IMR-90 (cell line): ENCODE measurements at regions not wholly inside any gene's neighbourhood (a gene's known extent, or its start where the extent isn't known, plus 50 kb on each side); places are given as distances from the start of the nearest gene placed in this dataset.
A peak's percentile ranks its signal among the peaks of the same experiment; 100 is the strongest.

Experiments used
- ATAC-seq: fragments of 200-7000 bp; cut with Tn5 transposase; 2 replicates; pipeline ENCODE4 v1.9.1; 2020; ENCODE audit warnings: low read depth, mild to moderate bottlenecking, moderate library complexity
- BruUV-seq: library from RNA; stranded (reverse); fragments of 400-500 nt; replicated peaks from 2 replicates; lab custom pipeline; 2021; lab: Mats Ljungman, UMichigan
- CTCF ChIA-PET: fragments of 300-600 bp; formaldehyde crosslinking; extraction: SDS; loops from one replicate; lab custom pipeline; 2021; ENCODE audit warnings: antibody characterized with exemption; lab: Yijun Ruan, JAX
- POLR2A ChIA-PET: fragments of 300-600 bp; sonication (Branson Sonifier 250); formaldehyde crosslinking; loops from one replicate; lab custom pipeline; 2022; ENCODE audit warnings: antibody characterized with exemption; ENCODE audit not compliant: unreplicated experiment; lab: Charles Lee
- DNase-seq: peaks from one replicate; pipeline ENCODE4 v3.0.0; 2013
- H2AFZ ChIP-seq: replicated peaks from 2 replicates; pipeline ENCODE3; 2013; ENCODE audit warnings: low read length, mild to moderate bottlenecking; ENCODE audit not compliant: poor library complexity
- H2AK5ac ChIP-seq: 2 replicates; pipeline ENCODE4 v1.6.1; 2013; ENCODE audit warnings: low read depth, low read length, inconsistent platforms
- H2AK9ac ChIP-seq: replicated peaks from 2 replicates; pipeline ENCODE3; 2013; ENCODE audit warnings: mild to moderate bottlenecking, low read depth, low read length, moderate library complexity; ENCODE audit not compliant: poor library complexity
- H2BK120ac ChIP-seq: 2 replicates; pipeline ENCODE4 v1.6.1; 2013; ENCODE audit warnings: low read depth, low read length, inconsistent platforms
- H2BK15ac ChIP-seq: 3 replicates; pipeline ENCODE4 v1.6.1; 2013; ENCODE audit warnings: low read depth, low read length, inconsistent platforms
- H2BK20ac ChIP-seq: 2 replicates; pipeline ENCODE4 v1.6.1; 2013; ENCODE audit warnings: low read depth, mild to moderate bottlenecking, inconsistent platforms, low read length, moderate library complexity
- H2BK5ac ChIP-seq: 2 replicates; pipeline ENCODE4 v1.6.1; 2013; ENCODE audit warnings: mild to moderate bottlenecking, low read depth, low read length, inconsistent platforms; ENCODE audit not compliant: poor library complexity, severe bottlenecking
- H3K14ac ChIP-seq: replicated peaks from 2 replicates; pipeline ENCODE4 v1.6.1; 2013; ENCODE audit warnings: low read depth, low read length, inconsistent platforms
- H3K18ac ChIP-seq: 2 replicates; pipeline ENCODE4 v1.6.1; 2013; ENCODE audit warnings: low read depth, low read length, control low read depth
- H3K23ac ChIP-seq: 2 replicates; pipeline ENCODE4 v1.6.1; 2013; ENCODE audit warnings: low read depth, low read length, inconsistent platforms
- H3K27ac ChIP-seq: 2 replicates; pipeline ENCODE4 v1.5.1; 2013; ENCODE audit warnings: mild to moderate bottlenecking, control low read depth, low read length; ENCODE audit not compliant: insufficient read depth
- H3K27me3 ChIP-seq: 2 replicates; pipeline ENCODE4 v1.6.1; 2013; ENCODE audit warnings: low read length; ENCODE audit not compliant: control insufficient read depth, insufficient read depth
- H3K36me3 ChIP-seq: 2 replicates; pipeline ENCODE4 v1.6.1; 2013; ENCODE audit warnings: low read length, mixed read lengths; ENCODE audit not compliant: control insufficient read depth, insufficient read depth
- H3K4ac ChIP-seq: 2 replicates; pipeline ENCODE4 v1.6.1; 2013; ENCODE audit warnings: low read depth, low read length, inconsistent platforms
- H3K4me1 ChIP-seq: 2 replicates; pipeline ENCODE4 v1.6.1; 2013; ENCODE audit warnings: low read length, mixed read lengths; ENCODE audit not compliant: control insufficient read depth, insufficient read depth
- H3K4me2 ChIP-seq: 2 replicates; pipeline ENCODE4 v1.6.1; 2013; ENCODE audit warnings: low read depth, mild to moderate bottlenecking, control low read depth, low read length, moderate library complexity
- H3K4me3 ChIP-seq: 2 replicates; pipeline ENCODE4 v1.5.1; 2013; ENCODE audit warnings: low read depth, mild to moderate bottlenecking, control low read depth, low read length, moderate library complexity; ENCODE audit not compliant: insufficient read depth
- H3K56ac ChIP-seq: 2 replicates; pipeline ENCODE4 v1.6.1; 2013; ENCODE audit warnings: low read length, inconsistent platforms; ENCODE audit not compliant: insufficient read depth; ENCODE audit errors: extremely low read depth
- H3K79me1 ChIP-seq, 2 experiments: 2 replicates each; pipeline ENCODE4 v1.6.1; 2013; ENCODE audit warnings: low read length in 2 of 2, inconsistent platforms in 1 of 2, low read depth in 1 of 2
- H3K9ac ChIP-seq: 2 replicates; pipeline ENCODE4 v1.6.1; 2013; ENCODE audit warnings: low read depth, low read length, control low read depth
- H3K9me1 ChIP-seq: 2 replicates; pipeline ENCODE4 v1.6.1; 2013; ENCODE audit warnings: low read length, inconsistent platforms; ENCODE audit not compliant: insufficient read depth
- H3K9me3 ChIP-seq: 2 replicates; pipeline ENCODE4 v1.6.1; 2013; ENCODE audit warnings: low read length; ENCODE audit not compliant: control insufficient read depth, insufficient read depth
- H4K20me1 ChIP-seq: 2 replicates; pipeline ENCODE4 v1.6.1; 2013; ENCODE audit warnings: low read length, inconsistent platforms; ENCODE audit not compliant: insufficient read depth
- H4K5ac ChIP-seq: 2 replicates; pipeline ENCODE4 v1.6.1; 2013; ENCODE audit warnings: mild to moderate bottlenecking, low read depth, low read length, control low read depth
- H4K8ac ChIP-seq, 2 experiments: 2 replicates each; pipeline ENCODE4 v1.6.1; 2013; ENCODE audit warnings: low read depth in 2 of 2, low read length in 2 of 2, control low read depth in 1 of 2, inconsistent platforms in 1 of 2
- H4K91ac ChIP-seq: 2 replicates; pipeline ENCODE4 v1.6.1; 2013; ENCODE audit warnings: low read depth, low read length, inconsistent platforms; ENCODE audit not compliant: insufficient read depth
- BHLHE40 ChIP-seq: fragments of 150-350 bp; IDR thresholded peaks from 2 replicates; pipeline ENCODE4 v1.6.1; 2016; ENCODE audit warnings: mild to moderate bottlenecking, low read depth, low read length
- CEBPB ChIP-seq: IDR thresholded peaks from 2 replicates; pipeline ENCODE4 v1.6.1; 2012; ENCODE audit warnings: low read depth, low read length, improper control_type of control experiment
- CHD1 ChIP-seq: IDR thresholded peaks from 2 replicates; pipeline ENCODE4 v1.6.1; 2012; ENCODE audit warnings: low read depth, low read length, improper control_type of control experiment
- CTCF ChIP-seq: conservative IDR thresholded peaks from 2 replicates; pipeline ENCODE4 v1.5.1; 2012; ENCODE audit warnings: mild to moderate bottlenecking, low read depth, low read length, improper control_type of control experiment
- ELK1 ChIP-seq: fragments of 150-350 bp; IDR thresholded peaks from 2 replicates; pipeline ENCODE4 v1.6.1; 2016; ENCODE audit warnings: low read depth, mild to moderate bottlenecking, low read length, moderate library complexity, borderline replicate concordance
- FOS ChIP-seq: fragments of 150-350 bp; IDR thresholded peaks from 2 replicates; pipeline ENCODE4 v1.6.1; 2016; ENCODE audit warnings: low read depth, low read length
- MAFK ChIP-seq: IDR thresholded peaks from 2 replicates; pipeline ENCODE4 v1.6.1; 2012; ENCODE audit warnings: low read depth, low read length, improper control_type of control experiment
- MXI1 ChIP-seq: IDR thresholded peaks from 2 replicates; pipeline ENCODE4 v1.6.1; 2012; ENCODE audit warnings: low read depth, mild to moderate bottlenecking, low read length, moderate library complexity, borderline replicate concordance
- NFE2L2 ChIP-seq: fragments of 150-350 bp; IDR thresholded peaks from 2 replicates; pipeline ENCODE4 v1.6.1; 2016; ENCODE audit warnings: low read depth, mild to moderate bottlenecking, low read length
- POLR2A ChIP-seq: IDR thresholded peaks from 2 replicates; pipeline ENCODE4 v1.6.1; 2012; ENCODE audit warnings: mild to moderate bottlenecking, low read depth, low read length
- RAD21 ChIP-seq: IDR thresholded peaks from 2 replicates; pipeline ENCODE4 v1.6.1; 2012; ENCODE audit warnings: low read length, improper control_type of control experiment
- RCOR1 ChIP-seq: IDR thresholded peaks from 2 replicates; pipeline ENCODE4 v1.6.1; 2012; ENCODE audit warnings: mild to moderate bottlenecking, low read length, improper control_type of control experiment; ENCODE audit not compliant: insufficient replicate concordance
- RFX5 ChIP-seq: IDR thresholded peaks from 2 replicates; pipeline ENCODE4 v1.8.0; 2012; ENCODE audit warnings: low read depth, mild to moderate bottlenecking, low read length, moderate library complexity
- SMC3 ChIP-seq: fragments of 150-350 bp; IDR thresholded peaks from 2 replicates; pipeline ENCODE4 v1.6.1; 2016; ENCODE audit warnings: low read depth, mild to moderate bottlenecking, antibody characterized with exemption, low read length, moderate library complexity
- USF2 ChIP-seq: fragments of 150-350 bp; IDR thresholded peaks from 2 replicates; pipeline ENCODE4 v1.6.1; 2017; ENCODE audit warnings: mild to moderate bottlenecking, antibody characterized with exemption, low read length, low read depth
- WGBS, 2 experiments: methylation state at CpG; one replicate each; pipeline versions ENCODE4 v1.1.5 to v1.1.7; 2013; ENCODE audit warnings: missing lambda C conversion rate in 2 of 2; ENCODE audit not compliant: insufficient read length in 1 of 2; ENCODE audit errors: extremely low coverage in 2 of 2; 5-methylcytosine and 5-hydroxymethylcytosine counted together
- dilution Hi-C: fragments of 300-500 bp; cut with HindIII; formaldehyde crosslinking; loops from one replicate; pipeline ENCODE4 v1.14.3; 2018; ENCODE audit warnings: low sequenced_read_pairs; ENCODE audit not compliant: unreplicated experiment
- in situ Hi-C: fragments of 300-500 bp; cut with MboI; formaldehyde crosslinking; loops from 3 replicates; pipeline ENCODE4 v1.14.3; 2019; ENCODE audit warnings: low sequenced_read_pairs, inconsistent platforms, mixed read lengths
- intact Hi-C: fragments of 100-400 bp; cut with micrococcal nuclease; formaldehyde crosslinking; loops from 2 replicates; pipeline ENCODE4 v1.10.0; 2022

GRCh38 chr6:141472162-141472928 lies 660.4 kb upstream of the GJE1 start:
- CTCF ChIA-PET: no interaction called here
- TF ChIP-seq ELK1 (no peak), USF2 (no peak), SMC3 (no peak), NFE2L2 (no peak), CTCF (no peak), BHLHE40 (no peak), POLR2A (no peak), CHD1 (no peak), RFX5 (no peak), MXI1 (no peak), CEBPB (no peak), RCOR1 (no peak), RAD21 (no peak), MAFK (no peak), FOS (no peak)

More at GRCh38 chr6:141472162-141472928, 660.4 kb upstream of the GJE1 start:
- POLR2A ChIA-PET: interaction anchor here (0.6 kb wide), 1 partner anchor 666 kb away, joined by 3 read pairs; no protein-coding TSS in a partner anchor
- Histone ChIP-seq H2BK5ac (no peak overlapping the region), H3K9ac (no peak overlapping the region), H2AFZ (peak overlapping the region; percentile 49), H3K4me1 (no peaks in the 10 kb centered on the region; the same call in 1 of the 2 replicates), H2AK9ac (no peak overlapping the region), H3K27ac (no peak overlapping the region), H2AK5ac (no peak overlapping the region), H3K14ac (no peak overlapping the region), H3K4me3 (no peak overlapping the region), H2BK15ac (peak overlapping the region; percentile 61; the same call in 1 of the 3 replicates), H2BK120ac (peak overlapping the region; percentile 38; the same call in 1 of the 2 replicates), H3K27me3 (no peaks in the 10 kb centered on the region), H2BK20ac (0 out of 2 replicates have a peak overlapping the region, but pooled peaks have one; percentile 29), H3K4ac (no peak overlapping the region), H3K56ac (no peak overlapping the region), H4K91ac (no peak overlapping the region), H3K18ac (no peak overlapping the region), H3K9me3 (no peaks in the 10 kb centered on the region; the same call in 1 of the 2 replicates), H4K5ac (no peak overlapping the region), H3K36me3 (no peaks in the 10 kb centered on the region), H3K79me1 (no peaks in the 10 kb centered on the region), H3K23ac (no peak overlapping the region), H3K4me2 (no peak overlapping the region), H3K9me1 (no peaks in the 10 kb centered on the region), H4K8ac (no peak overlapping the region), H4K20me1 (no peaks in the 10 kb centered on the region)
- intact Hi-C loops (no loop called here), dilution Hi-C loops (no loop called here), in situ Hi-C loops (no loop called here)
- no TSS peak for BruUV-seq
- ATAC-seq (no peak), DNase-seq (peak; percentile 8)
- no CpG with 5 or more reads among the region's 2 CpGs for WGBS, 2 experiments
